GM23338 (cell line): ENCODE measurements at regions not wholly inside any gene's neighbourhood (a gene's known extent, or its start where the extent isn't known, plus 50 kb on each side); places are given as distances from the start of the nearest gene placed in this dataset.

ENCODE experiments used
- ATAC-seq: fragments of 200-7000 bp; cut with Tn5 transposase; 3 replicates; pipeline ENCODE4 v1.9.1; 2020
- DNase-seq: peaks from one replicate; pipeline ENCODE4 v3.0.0-alpha.2; 2015; ENCODE audit warnings: low spot score
- H2AFZ ChIP-seq: fragments of 200-600 bp; sonication (generic); 2 replicates; pipeline ENCODE4 v1.8.0; 2016; ENCODE audit warnings: antibody characterized with exemption, mild to moderate bottlenecking, moderate library complexity
- H3F3A ChIP-seq: fragments of 200-600 bp; sonication (generic); replicated peaks from 2 replicates; pipeline ENCODE4 v1.8.0; 2017; ENCODE audit warnings: antibody characterized with exemption, mixed run types, low read depth
- H3K27ac ChIP-seq: fragments of 200-600 bp; sonication (generic); 2 replicates; pipeline ENCODE4 v1.6.1; 2016; ENCODE audit warnings: low read depth
- H3K27me3 ChIP-seq: fragments of 200-600 bp; sonication (generic); 2 replicates; pipeline ENCODE4 v1.8.0; 2016; ENCODE audit warnings: mild to moderate bottlenecking, mixed run types, moderate library complexity; ENCODE audit not compliant: insufficient read depth
- H3K36me3 ChIP-seq: fragments of 200-600 bp; sonication (generic); 2 replicates; pipeline ENCODE4 v1.8.0; 2016; ENCODE audit warnings: mild to moderate bottlenecking; ENCODE audit not compliant: insufficient read depth
- H3K4me1 ChIP-seq: fragments of 200-600 bp; sonication (generic); 2 replicates; pipeline ENCODE4 v1.8.0; 2016; ENCODE audit warnings: mild to moderate bottlenecking, moderate library complexity; ENCODE audit not compliant: insufficient read depth
- H3K4me2 ChIP-seq: fragments of 200-600 bp; sonication (generic); 2 replicates; pipeline ENCODE4 v1.7.1; 2017; ENCODE audit warnings: mixed run types
- H3K4me3 ChIP-seq: fragments of 200-600 bp; sonication (generic); 2 replicates; pipeline ENCODE4 v1.6.1; 2016; ENCODE audit warnings: mixed run types
- H3K79me2 ChIP-seq: fragments of 200-600 bp; sonication (generic); replicated peaks from 2 replicates; pipeline ENCODE4 v1.8.0; 2017; ENCODE audit warnings: mild to moderate bottlenecking; ENCODE audit not compliant: insufficient read depth
- H3K9me2 ChIP-seq: fragments of 200-600 bp; sonication (generic); 2 replicates; pipeline ENCODE4 v1.8.0; 2017; ENCODE audit not compliant: insufficient read depth
- H4K20me1 ChIP-seq: fragments of 200-600 bp; sonication (generic); replicated peaks from 2 replicates; pipeline ENCODE4 v1.8.0; 2017; ENCODE audit warnings: mild to moderate bottlenecking; ENCODE audit not compliant: insufficient read depth
- H3K27ac Mint-ChIP-seq: 2 replicates; pipeline ENCODE4 v1.8.0; 2020; ENCODE audit warnings: inconsistent platforms, mild to moderate bottlenecking, moderate library complexity, mixed read lengths
- H3K27me3 Mint-ChIP-seq: 3 replicates; pipeline ENCODE4 v1.8.0; 2022; ENCODE audit warnings: low read depth, mild to moderate bottlenecking, moderate library complexity, mixed read lengths, inconsistent platforms; ENCODE audit not compliant: insufficient read depth, poor library complexity
- H3K36me3 Mint-ChIP-seq: 3 replicates; pipeline ENCODE4 v1.8.0; 2021; ENCODE audit warnings: low read depth, mild to moderate bottlenecking, inconsistent platforms, moderate library complexity, mixed read lengths
- H3K4me1 Mint-ChIP-seq: 3 replicates; pipeline ENCODE4 v1.8.0; 2020; ENCODE audit warnings: mild to moderate bottlenecking, inconsistent platforms, mixed read lengths
- H3K4me3 Mint-ChIP-seq: 3 replicates; pipeline ENCODE4 v1.8.0; 2021; ENCODE audit warnings: moderate library complexity, mild to moderate bottlenecking, inconsistent platforms, mixed read lengths
- H3K9me3 Mint-ChIP-seq: 3 replicates; pipeline ENCODE4 v1.8.0; 2020; ENCODE audit warnings: moderate library complexity, mild to moderate bottlenecking, inconsistent platforms, mixed read lengths
- CTCF ChIP-seq, 2 experiments: fragments of 200-600 bp in 1 of 2; sonication (generic) in 1 of 2; conservative IDR thresholded peaks; 2 replicates each; pipeline versions ENCODE4 v1.5.1 to v1.6.1; 2016 to 2017; ENCODE audit warnings: antibody characterized with exemption in 2 of 2, low read depth in 2 of 2, mild to moderate bottlenecking in 2 of 2, moderate library complexity in 1 of 2
- ETS1 ChIP-seq: IDR thresholded peaks from 2 replicates; pipeline ENCODE4 v1.6.1; 2016; ENCODE audit warnings: antibody characterized with exemption
- EZH2phosphoT487 ChIP-seq: fragments of 200-600 bp; sonication (generic); IDR thresholded peaks from one replicate; pipeline ENCODE4 v1.8.1; 2018; ENCODE audit warnings: antibody characterized with exemption; ENCODE audit not compliant: unreplicated experiment
- NANOG ChIP-seq: IDR thresholded peaks from 2 replicates; pipeline ENCODE4 v1.6.1; 2016; ENCODE audit warnings: antibody characterized with exemption, borderline replicate concordance
- POLR2AphosphoS5 ChIP-seq: IDR thresholded peaks from 2 replicates; pipeline ENCODE4 v1.6.1; 2016; ENCODE audit warnings: antibody characterized with exemption, low read depth
- REST ChIP-seq: IDR thresholded peaks from one replicate; pipeline ENCODE4 v1.6.1; 2018; ENCODE audit warnings: antibody characterized with exemption; ENCODE audit not compliant: unreplicated experiment
- STAT1 ChIP-seq: IDR thresholded peaks from one replicate; pipeline ENCODE4 v1.6.1; 2016; ENCODE audit warnings: antibody characterized with exemption; ENCODE audit not compliant: unreplicated experiment
- ZNF114 ChIP-seq: fragments of 250-450 bp; sonication (Bioruptor Pico); IDR thresholded peaks from 2 replicates; pipeline ENCODE4 v1.5.0; 2020; ENCODE audit warnings: mild to moderate bottlenecking, moderate library complexity
- ZNF331 ChIP-seq: fragments of 250-450 bp; sonication (Bioruptor Pico); IDR thresholded peaks from 2 replicates; pipeline ENCODE4 v1.5.0; 2020; ENCODE audit warnings: low read depth, mild to moderate bottlenecking, moderate library complexity
- ZNF462 ChIP-seq: fragments of 250-450 bp; sonication (Bioruptor Pico); IDR thresholded peaks from 2 replicates; pipeline ENCODE4 v1.5.0; 2020; ENCODE audit warnings: mild to moderate bottlenecking, moderate library complexity

GRCh38 chr15:39456582-39457330, 124.1 kb upstream of the THBS1 start (continued):
- TF ChIP-seq CTCF (conservative IDR thresholded peaks at IDR 0.05; ENCODE audit: low read depth in 2 of 2) (no peak), POLR2AphosphoS5 (no peak), REST (no peak), EZH2phosphoT487 (no peak), ZNF114 (CRISPR knock-in tag) (no peak), ETS1 (no peak)

- DNase-seq, result no peak
- ATAC-seq, result no peak
- H2AFZ ChIP-seq, result no peak overlapping the region
- Mint-ChIP-seq H3K27me3 (peaks cover 3% of the 10 kb centered on the region), H3K27ac (no peak overlapping the region), H3K4me3 (no peak overlapping the region), H3K4me1 (peaks cover 5% of the 10 kb centered on the region; the same call in 2 of the 3 replicates), H3K9me3 (no peaks in the 10 kb centered on the region), H3K36me3 (no peaks in the 10 kb centered on the region)
- H4K20me1 ChIP-seq, result no peaks in the 10 kb centered on the region
- no peaks in the 10 kb centered on the region for H3K79me2 ChIP-seq
- no peaks in the 10 kb centered on the region; the same call in 1 of the 2 replicates for H3K4me1 ChIP-seq
- H3K27ac ChIP-seq, result no peak overlapping the region
- no peaks in the 10 kb centered on the region for H3K36me3 ChIP-seq
- H3K27me3 ChIP-seq, result no peaks in the 10 kb centered on the region
- no peak overlapping the region for H3K4me2 ChIP-seq
- H3K9me2 ChIP-seq, result peaks cover 10% of the 10 kb centered on the region; the same call in 1 of the 2 replicates
- no peaks in the 10 kb centered on the region for H3F3A ChIP-seq
- H3K4me3 ChIP-seq, result no peak overlapping the region
- TF ChIP-seq ZNF462 (CRISPR knock-in tag) (no peak), EZH2phosphoT487 (no peak), NANOG (no peak), STAT1 (no peak), ZNF331 (no peak), POLR2AphosphoS5 (no peak), ZNF114 (CRISPR knock-in tag) (no peak), ETS1 (no peak)
These were observed 122.7 kb upstream of the THBS1 start for GRCh38 chr15:39458131-39458530.
